Astrocyte (in vitro differentiated cells and primary cell): ENCODE measurements at regions not wholly inside any gene's neighbourhood (a gene's known extent, or its start where the extent isn't known, plus 50 kb on each side); places are given as distances from the start of the nearest gene placed in this dataset.

Experiments used
- DNase-seq: peaks from one replicate; pipeline ENCODE4 v3.0.0-alpha.2; 2010; ENCODE audit warnings: low read depth
- FAIRE-seq: peaks from 2 replicates; lab custom pipeline; 2011; peaks lifted over from hg19 to GRCh38; lab: Jason Lieb, UNC
- H2AFZ ChIP-seq: 2 replicates; pipeline ENCODE4 v1.6.0; 2012; ENCODE audit warnings: low read depth, low read length, inconsistent platforms
- H3K27ac ChIP-seq: 2 replicates; pipeline ENCODE4 v1.5.1; 2011; ENCODE audit warnings: low read depth, low read length, inconsistent platforms
- H3K27me3 ChIP-seq: 2 replicates; pipeline ENCODE4 v1.6.0; 2011; ENCODE audit warnings: low read length, inconsistent platforms; ENCODE audit not compliant: insufficient read depth
- H3K36me3 ChIP-seq: 2 replicates; pipeline ENCODE4 v1.5.1; 2011; ENCODE audit warnings: low read length, inconsistent platforms; ENCODE audit not compliant: insufficient read depth
- H3K4me1 ChIP-seq: 2 replicates; pipeline ENCODE4 v1.5.1; 2011; ENCODE audit warnings: low read length, inconsistent platforms; ENCODE audit not compliant: insufficient read depth
- H3K4me2 ChIP-seq: 2 replicates; pipeline ENCODE4 v1.6.0; 2012; ENCODE audit warnings: low read length, inconsistent platforms
- H3K4me3 ChIP-seq: 2 replicates; pipeline ENCODE4 v1.5.1; 2011; ENCODE audit warnings: low read depth, mild to moderate bottlenecking, low read length, inconsistent platforms; ENCODE audit not compliant: insufficient read depth
- H3K79me2 ChIP-seq: 2 replicates; pipeline ENCODE4 v1.6.0; 2012; ENCODE audit warnings: mild to moderate bottlenecking, low read length, inconsistent platforms; ENCODE audit not compliant: insufficient read depth
- H3K9ac ChIP-seq: 2 replicates; pipeline ENCODE4 v1.6.0; 2012; ENCODE audit warnings: mild to moderate bottlenecking, low read length, inconsistent platforms
- H3K9me3 ChIP-seq: 2 replicates; pipeline ENCODE4 v1.5.1; 2012; ENCODE audit warnings: low read depth, mild to moderate bottlenecking, low read length, inconsistent platforms; ENCODE audit not compliant: insufficient read depth
- H4K20me1 ChIP-seq: 2 replicates; pipeline ENCODE4 v1.6.0; 2012; ENCODE audit warnings: low read length, inconsistent platforms; ENCODE audit not compliant: insufficient read depth
- H3K27ac Mint-ChIP-seq: one replicate; pipeline ENCODE4 v1.8.0; 2021; ENCODE audit warnings: mild to moderate bottlenecking, mixed read lengths; ENCODE audit not compliant: unreplicated experiment
- H3K27me3 Mint-ChIP-seq: one replicate; pipeline ENCODE4 v1.8.0; 2021; ENCODE audit warnings: low read depth, mixed read lengths; ENCODE audit not compliant: unreplicated experiment
- H3K36me3 Mint-ChIP-seq: one replicate; pipeline ENCODE4 v1.8.0; 2021; ENCODE audit warnings: low read depth, mixed read lengths; ENCODE audit not compliant: unreplicated experiment
- H3K4me1 Mint-ChIP-seq: one replicate; pipeline ENCODE4 v1.8.0; 2021; ENCODE audit warnings: low read depth, mixed read lengths; ENCODE audit not compliant: unreplicated experiment
- H3K4me3 Mint-ChIP-seq: one replicate; pipeline ENCODE4 v1.8.0; 2021; ENCODE audit warnings: mild to moderate bottlenecking, moderate library complexity, mixed read lengths; ENCODE audit not compliant: unreplicated experiment
- H3K9me3 Mint-ChIP-seq: one replicate; pipeline ENCODE4 v1.8.0; 2021; ENCODE audit warnings: mild to moderate bottlenecking, mixed read lengths; ENCODE audit not compliant: unreplicated experiment
- CTCF ChIP-seq: IDR thresholded peaks from 2 replicates; pipeline ENCODE4 v1.5.1; 2011; ENCODE audit warnings: low read depth, mild to moderate bottlenecking, inconsistent platforms, low read length, moderate library complexity; ENCODE audit not compliant: insufficient read depth
- EZH2 ChIP-seq: IDR thresholded peaks from 2 replicates; pipeline ENCODE4 v1.6.1; 2012; ENCODE audit warnings: mild to moderate bottlenecking, low read length, inconsistent platforms; ENCODE audit not compliant: insufficient read depth

- no peak for FAIRE-seq
These were observed 1397.0 kb upstream of the ADGRL4 start for GRCh38 chr1:80403471-80403893.

GRCh38 chr1:80402625-80403024, 1396.1 kb upstream of the ADGRL4 start:
- Histone ChIP-seq H4K20me1 (no peaks in the 10 kb centered on the region), H3K9ac (no peak overlapping the region), H3K9me3 (no peaks in the 10 kb centered on the region), H3K27ac (no peak overlapping the region), H2AFZ (no peak overlapping the region), H3K36me3 (no peaks in the 10 kb centered on the region), H3K4me1 (no peaks in the 10 kb centered on the region), H3K79me2 (no peaks in the 10 kb centered on the region), H3K27me3 (no peaks in the 10 kb centered on the region), H3K4me2 (no peak overlapping the region), H3K4me3 (no peak overlapping the region)
- DNase-seq (no peak), FAIRE-seq (no peak)
- Mint-ChIP-seq H3K4me3 (no peak overlapping the region), H3K4me1 (no peaks in the 10 kb centered on the region), H3K9me3 (peaks cover 6% of the 10 kb centered on the region), H3K27me3 (no peaks in the 10 kb centered on the region), H3K27ac (no peak overlapping the region), H3K36me3 (no peaks in the 10 kb centered on the region)
- no peak for TF ChIP-seq EZH2
- TF ChIP-seq CTCF, result no peak

More at GRCh38 chr1:80403471-80403893, 1397.0 kb upstream of the ADGRL4 start:
- Histone ChIP-seq H3K9ac (no peak overlapping the region), H2AFZ (no peak overlapping the region), H3K4me3 (no peak overlapping the region), H4K20me1 (no peaks in the 10 kb centered on the region), H3K4me2 (no peak overlapping the region), H3K27me3 (no peaks in the 10 kb centered on the region), H3K4me1 (no peaks in the 10 kb centered on the region), H3K79me2 (no peaks in the 10 kb centered on the region), H3K9me3 (no peaks in the 10 kb centered on the region), H3K27ac (no peak overlapping the region), H3K36me3 (no peaks in the 10 kb centered on the region)
- DNase-seq, result no peak
- TF ChIP-seq EZH2 (no peak), CTCF (no peak)
- H3K27ac Mint-ChIP-seq, result no peak overlapping the region
- no peak overlapping the region for H3K4me3 Mint-ChIP-seq
- H3K36me3 Mint-ChIP-seq, result no peaks in the 10 kb centered on the region
- no peaks in the 10 kb centered on the region for H3K27me3 Mint-ChIP-seq
- peaks cover 6% of the 10 kb centered on the region for H3K9me3 Mint-ChIP-seq
- H3K4me1 Mint-ChIP-seq, result no peaks in the 10 kb centered on the region

- Histone ChIP-seq H2AFZ (no peak overlapping the region), H3K4me3 (no peak overlapping the region), H3K9ac (no peak overlapping the region), H3K27me3 (no peaks in the 10 kb centered on the region), H3K4me2 (no peak overlapping the region), H3K36me3 (no peaks in the 10 kb centered on the region), H4K20me1 (no peaks in the 10 kb centered on the region), H3K4me1 (no peaks in the 10 kb centered on the region), H3K27ac (no peak overlapping the region), H3K79me2 (no peaks in the 10 kb centered on the region), H3K9me3 (no peaks in the 10 kb centered on the region)
- H3K4me3 Mint-ChIP-seq, result no peak overlapping the region
- FAIRE-seq (no peak), DNase-seq (no peak)
- peaks cover 6% of the 10 kb centered on the region for H3K9me3 Mint-ChIP-seq
- no peak overlapping the region for H3K27ac Mint-ChIP-seq
- TF ChIP-seq CTCF (no peak), EZH2 (no peak)
- H3K36me3 Mint-ChIP-seq, result no peaks in the 10 kb centered on the region
- no peaks in the 10 kb centered on the region for H3K27me3 Mint-ChIP-seq
- H3K4me1 Mint-ChIP-seq, result no peaks in the 10 kb centered on the region
These were observed 1395.2 kb upstream of the ADGRL4 start for GRCh38 chr1:80401757-80402156.
